Right forelimb (tissue), 1 donor: ENCODE measurements at regions not wholly inside any gene's neighbourhood (a gene's known extent, or its start where the extent isn't known, plus 50 kb on each side); places are given as distances from the start of the nearest gene placed in this dataset.

Experiments used
- DNase-seq: peaks from one replicate; pipeline ENCODE4 v3.0.0-alpha.2; 2018

- DNase-seq, result no peak
Measured at GRCh38 chr3:178259703-178260102, 276.5 kb upstream of the KCNMB2 start.

GRCh38 chr3:178260887-178261565 is 275.2 kb upstream of the KCNMB2 start:
- no peak for DNase-seq

- DNase-seq, result no peak
Measured at GRCh38 chr3:178263236-178263916, 272.9 kb upstream of the KCNMB2 start.

GRCh38 chr3:178267158-178267844 is 268.9 kb upstream of the KCNMB2 start:
- DNase-seq, result no peak

- DNase-seq, result no peak
Measured at GRCh38 chr3:178270838-178271237, 265.4 kb upstream of the KCNMB2 start.

GRCh38 chr3:178271740-178272387 is 264.4 kb upstream of the KCNMB2 start:
- DNase-seq, result no peak

- DNase-seq, result no peak
Measured at GRCh38 chr3:178272841-178273240, 263.4 kb upstream of the KCNMB2 start.

- DNase-seq, result no peak
Measured at GRCh38 chr3:178274711-178275110, 261.5 kb upstream of the KCNMB2 start.

GRCh38 chr3:178275311-178275710 is 260.9 kb upstream of the KCNMB2 start:
- DNase-seq, result no peak

GRCh38 chr3:178275793-178276192 is 260.4 kb upstream of the KCNMB2 start:
- no peak for DNase-seq

GRCh38 chr3:178277605-178278004 is 258.6 kb upstream of the KCNMB2 start:
- no peak for DNase-seq

- DNase-seq, result no peak
Measured at GRCh38 chr3:178283561-178283960, 252.7 kb upstream of the KCNMB2 start.

GRCh38 chr3:178284181-178284580 is 252.1 kb upstream of the KCNMB2 start:
- DNase-seq, result no peak

- DNase-seq, result no peak
Measured at GRCh38 chr3:178288074-178288473, 248.2 kb upstream of the KCNMB2 start.

GRCh38 chr3:178289544-178290160 is 246.6 kb upstream of the KCNMB2 start:
- DNase-seq, result no peak

GRCh38 chr3:178291574-178292370 is 244.5 kb upstream of the KCNMB2 start:
- DNase-seq, result no peak

GRCh38 chr3:178295292-178295912 is 240.8 kb upstream of the KCNMB2 start:
- DNase-seq, result no peak

- DNase-seq, result no peak
Measured at GRCh38 chr3:178297199-178297598, 239.0 kb upstream of the KCNMB2 start.

- DNase-seq, result no peak
Measured at GRCh38 chr3:178297740-178298139, 238.5 kb upstream of the KCNMB2 start.

GRCh38 chr3:178300441-178300959 is 235.7 kb upstream of the KCNMB2 start:
- no peak for DNase-seq
